ENCODE measurements at regions not wholly inside any gene's neighbourhood (a gene's known extent, or its start where the extent isn't known, plus 50 kb on each side); places are given as distances from the start of the nearest gene placed in this dataset.
A peak's percentile ranks its signal among the peaks of the same experiment; 100 is the strongest.
"Not testable (repeated sequence)": the region's sequence is repeated elsewhere in the genome, so short reads cannot be mapped to it uniquely, and the experiment has no call there.

GRCh38 chr3:177461765-177462164 is 264.5 kb upstream of the TBL1XR1 start:
- intact Hi-C loops (cut with DNase I), result no loop called here
- Histone ChIP-seq H3K36me3 (no peaks in the 10 kb centered on the region), H3K27me3 (no peaks in the 10 kb centered on the region), H3K4me3 (no peak overlapping the region), H3K27ac (no peak overlapping the region), H3K9me3 (no peaks in the 10 kb centered on the region), H3K4me1 (peaks cover 0 to 32% (median 3%) of the 10 kb centered on the region in 4 donors)
- no peak for DNase-seq
- ATAC-seq, result no peak
- TF ChIP-seq CTCF (IDR thresholded peaks at IDR 0.05), result no peak
- no peak for TF ChIP-seq POLR2A (IDR thresholded peaks at IDR 0.05)
- 87% methylated on average over 3 of the region's 3 CpGs for WGBS (ENCODE audit: insufficient coverage, low coverage, low lambda C conversion rate, missing lambda C conversion rate)

DNA sequence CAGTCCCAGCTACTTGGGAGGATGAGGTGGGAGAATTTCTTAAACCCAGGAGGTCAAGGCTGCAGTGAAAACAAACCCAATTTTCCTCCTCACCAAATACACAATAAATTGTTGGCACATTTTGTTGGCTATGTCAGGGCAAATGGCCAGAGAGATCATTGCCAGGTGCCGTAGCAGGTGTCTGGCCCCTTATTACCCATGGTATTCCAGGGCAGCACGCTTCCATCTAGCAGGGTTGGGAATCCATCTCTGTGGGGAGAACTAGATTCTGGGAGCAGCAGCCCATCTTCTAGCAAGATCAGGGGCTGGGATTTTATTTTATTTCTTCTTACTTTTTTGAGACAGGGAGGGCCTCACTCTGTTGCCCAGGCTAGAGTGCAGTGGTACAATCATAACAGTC is 266.1 kb upstream of the TBL1XR1 start:
- H3K9me3 ChIP-seq; intact Hi-C loops (cut with DNase I); ATAC-seq; H3K4me3 ChIP-seq; H3K27ac ChIP-seq; DNase-seq; H3K27me3 ChIP-seq; H3K36me3 ChIP-seq: not testable (repeated sequence)
- WGBS (ENCODE audit: insufficient coverage, low coverage, low lambda C conversion rate, missing lambda C conversion rate), result no CpG with 5 or more reads among the region's 2 CpGs
- peaks cover 0 to 32% (median 3%) of the 10 kb centered on the region in 4 donors for H3K4me1 ChIP-seq

- TF ChIP-seq POLR2A (IDR thresholded peaks at IDR 0.05) (no peak), CTCF (IDR thresholded peaks at IDR 0.05) (no peak)
- 77% methylated on average over 6 of the region's 6 CpGs for WGBS (ENCODE audit: insufficient coverage, low coverage, low lambda C conversion rate, missing lambda C conversion rate)
- H3K27me3 ChIP-seq, result no peaks in the 10 kb centered on the region
These were observed 266.6 kb upstream of the TBL1XR1 start for GRCh38 chr3:177463863-177464262.

DNA sequence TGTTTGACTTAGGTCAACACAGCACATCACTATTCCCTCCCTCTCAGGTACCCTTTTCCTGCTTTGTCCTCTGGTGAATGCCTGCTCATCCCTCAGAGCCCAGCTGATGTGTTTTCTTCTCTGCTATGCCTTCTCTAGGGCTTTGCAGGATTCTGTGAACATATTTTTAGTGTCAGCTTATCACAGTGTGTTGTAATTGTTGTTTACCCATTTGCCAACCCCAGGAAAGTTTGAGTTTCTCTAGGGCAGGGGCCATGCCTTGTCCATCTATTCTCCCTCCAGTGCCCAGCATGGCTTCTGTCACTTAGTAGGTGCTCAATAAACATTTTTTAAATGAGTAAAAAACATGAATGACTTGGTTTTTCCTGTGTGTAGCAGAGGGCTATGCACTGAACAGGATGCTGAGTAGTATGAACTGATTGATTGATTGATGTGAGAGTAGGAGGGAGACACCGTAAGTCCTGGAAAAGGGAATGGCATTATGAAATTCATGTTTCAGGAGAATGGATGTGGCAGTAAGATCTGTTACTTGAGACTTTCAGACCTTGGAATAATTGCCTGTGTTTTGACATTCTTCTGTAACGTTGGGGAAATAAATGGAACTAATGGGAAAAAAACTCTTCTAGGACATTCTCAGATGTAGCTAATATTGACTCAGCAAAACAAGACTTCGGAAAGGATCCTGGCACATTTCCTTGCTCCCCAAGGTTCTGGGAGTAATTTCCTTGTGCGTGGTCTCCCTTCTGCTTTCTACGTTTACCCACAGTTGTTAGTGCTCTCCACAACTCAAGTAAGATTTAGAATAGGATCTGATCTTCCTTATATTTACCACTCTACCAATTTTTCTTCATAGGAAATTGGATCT is 267.3 kb upstream of the TBL1XR1 start:
- intact Hi-C loops (cut with DNase I), result no loop called here
- Histone ChIP-seq H3K4me3 (no peak overlapping the region), H3K27me3 (no peaks in the 10 kb centered on the region), H3K4me1 (peaks cover 0 to 32% (median 3%) of the 10 kb centered on the region in 4 donors), H3K9me3 (no peaks in the 10 kb centered on the region), H3K36me3 (no peaks in the 10 kb centered on the region), H3K27ac (peak overlapping the region in 1 of 3 donors; percentile 30)
- no peak for TF ChIP-seq POLR2A (IDR thresholded peaks at IDR 0.05)
- no peak for TF ChIP-seq CTCF (IDR thresholded peaks at IDR 0.05)
- DNase-seq (peak in 1 of 3 donors; percentile 56), ATAC-seq (peak; percentile 87 to 92 (median 88))
- WGBS (ENCODE audit: insufficient coverage, low coverage, low lambda C conversion rate, missing lambda C conversion rate), result 42% methylated on average over 5 of the region's 5 CpGs

More at GRCh38 chr3:177463863-177464262, 266.6 kb upstream of the TBL1XR1 start:
- no peak overlapping the region for H3K4me3 ChIP-seq
- H3K4me1 ChIP-seq, result peaks cover 0 to 32% (median 3%) of the 10 kb centered on the region in 4 donors
- DNase-seq, result no peak
- no peak for ATAC-seq
- intact Hi-C loops (cut with DNase I), result no loop called here
- H3K9me3 ChIP-seq, result no peaks in the 10 kb centered on the region
- peak overlapping the region in 1 of 3 donors; percentile 30 for H3K27ac ChIP-seq
- no peaks in the 10 kb centered on the region for H3K36me3 ChIP-seq

DNA sequence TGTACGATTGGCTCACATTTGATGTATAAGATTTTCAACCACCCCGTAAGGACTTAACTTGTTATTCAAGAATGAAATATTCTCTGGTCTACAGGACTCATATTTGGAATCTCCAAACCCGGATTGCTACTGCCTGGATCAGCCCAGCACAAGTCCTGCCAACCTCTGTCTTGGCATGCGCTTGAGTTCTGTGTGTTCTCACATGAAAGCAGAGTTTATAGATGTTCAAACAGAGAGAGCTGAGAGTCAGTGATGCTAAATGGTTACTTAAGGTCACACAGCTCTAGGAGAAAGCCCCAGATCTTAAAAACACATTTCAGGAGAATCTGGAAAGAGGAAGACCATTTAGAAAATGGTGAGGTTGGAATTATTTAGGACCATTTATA is 268.0 kb upstream of the TBL1XR1 start:
- no peaks in the 10 kb centered on the region for H3K9me3 ChIP-seq
- no peaks in the 10 kb centered on the region for H3K36me3 ChIP-seq
- H3K27me3 ChIP-seq, result no peaks in the 10 kb centered on the region
- TF ChIP-seq CTCF (IDR thresholded peaks at IDR 0.05) (no peak), POLR2A (IDR thresholded peaks at IDR 0.05) (no peak)
- no peak overlapping the region for H3K4me3 ChIP-seq
- H3K27ac ChIP-seq, result peak overlapping the region in 1 of 3 donors; percentile 30
- H3K4me1 ChIP-seq, result peaks cover 0 to 32% (median 3%) of the 10 kb centered on the region in 4 donors
- intact Hi-C loops (cut with DNase I), result no loop called here
- DNase-seq (peak in 2 of 3 donors; percentile 73 to 86), ATAC-seq (peak; percentile 71 to 91 (median 90))
- WGBS (ENCODE audit: insufficient coverage, low coverage, low lambda C conversion rate, missing lambda C conversion rate), result 50% methylated on average over 4 of the region's 4 CpGs
